ENCODE measurements at regions not wholly inside any gene's neighbourhood (a gene's known extent, or its start where the extent isn't known, plus 50 kb on each side); places are given as distances from the start of the nearest gene placed in this dataset.

GRCh38 chr4:182134261-182134660 lies 108.9 kb upstream of the TENM3 start:
- TF ChIP-seq CTCF (conservative IDR thresholded peaks at IDR 0.05; ENCODE audit: low read depth, low read length) (no peak), EZH2 (IDR thresholded peaks at IDR 0.05; ENCODE audit: borderline replicate concordance, low read depth, low read length, poor library complexity, severe bottlenecking) (no peak)
